ENCODE measurements at regions not wholly inside any gene's neighbourhood (a gene's known extent, or its start where the extent isn't known, plus 50 kb on each side); places are given as distances from the start of the nearest gene placed in this dataset.
"Not testable (repeated sequence)": the region's sequence is repeated elsewhere in the genome, so short reads cannot be mapped to it uniquely, and the experiment has no call there.

GRCh38 chr22:35138521-35138920, 72.6 kb downstream of the ISX start:
- DNase-seq (ENCODE audit: low read depth) = no peak

GRCh38 chr22:35140879-35141745, 75.2 kb downstream of the ISX start:
- DNase-seq (ENCODE audit: low read depth) = no peak

GRCh38 chr22:35148381-35148780, 82.4 kb downstream of the ISX start:
- DNase-seq (ENCODE audit: low read depth) = no peak

- no peak for DNase-seq (ENCODE audit: low read depth)
These were observed 83.0 kb downstream of the ISX start for GRCh38 chr22:35148866-35149548.

GRCh38 chr22:35150183-35151107, 84.5 kb downstream of the ISX start:
- DNase-seq (ENCODE audit: low read depth) = no peak

GRCh38 chr22:35152316-35152715, 86.4 kb downstream of the ISX start:
- DNase-seq (ENCODE audit: low read depth) = no peak

GRCh38 chr22:35154937-35155387, 89.0 kb downstream of the ISX start:
- peak; percentile 3 for DNase-seq (ENCODE audit: low read depth)

GRCh38 chr22:35155403-35156025, 89.6 kb downstream of the ISX start:
- no peak for DNase-seq (ENCODE audit: low read depth)

GRCh38 chr22:35156945-35157344, 91.0 kb downstream of the ISX start:
- DNase-seq (ENCODE audit: low read depth) = no peak

GRCh38 chr22:35158336-35158735, 92.4 kb downstream of the ISX start:
- no peak for DNase-seq (ENCODE audit: low read depth)

- no peak for DNase-seq (ENCODE audit: low read depth)
These were observed 93.4 kb downstream of the ISX start for GRCh38 chr22:35159343-35159742.

- DNase-seq (ENCODE audit: low read depth) = no peak
These were observed 94.3 kb downstream of the ISX start for GRCh38 chr22:35160268-35160667.

GRCh38 chr22:35165896-35166295, 91.4 kb upstream of the HMGXB4 start:
- not testable (repeated sequence) for DNase-seq (ENCODE audit: low read depth)

GRCh38 chr22:35170716-35171697, 86.3 kb upstream of the HMGXB4 start:
- no peak for DNase-seq (ENCODE audit: low read depth)

- DNase-seq (ENCODE audit: low read depth) = no peak
These were observed 84.9 kb upstream of the HMGXB4 start for GRCh38 chr22:35172442-35172841.

- no peak for DNase-seq (ENCODE audit: low read depth)
These were observed 83.6 kb upstream of the HMGXB4 start for GRCh38 chr22:35173655-35174054.

- no peak for DNase-seq (ENCODE audit: low read depth)
These were observed 82.8 kb upstream of the HMGXB4 start for GRCh38 chr22:35174401-35175038.

GRCh38 chr22:35175392-35175791, 81.9 kb upstream of the HMGXB4 start:
- no peak for DNase-seq (ENCODE audit: low read depth)

- no peak for DNase-seq (ENCODE audit: low read depth)
These were observed 79.5 kb upstream of the HMGXB4 start for GRCh38 chr22:35177811-35178210.

GRCh38 chr22:35178446-35178845, 78.8 kb upstream of the HMGXB4 start:
- DNase-seq (ENCODE audit: low read depth) = no peak

Data from HS-5 (cell line).